HFF-Myc (cell line): ENCODE measurements at regions not wholly inside any gene's neighbourhood (a gene's known extent, or its start where the extent isn't known, plus 50 kb on each side); places are given as distances from the start of the nearest gene placed in this dataset.

ENCODE experiments used
- DNase-seq: peaks from one replicate; pipeline ENCODE4 v3.0.0-alpha.2; 2011; ENCODE audit warnings: low read depth; ENCODE audit errors: extremely low read depth
- H3K4me3 ChIP-seq: replicated peaks from 2 replicates; pipeline ENCODE4 v1.5.1; 2011; ENCODE audit warnings: low read depth, mild to moderate bottlenecking, control low read depth, low read length
- CTCF ChIP-seq: IDR thresholded peaks from 2 replicates; pipeline ENCODE4 v1.5.1; 2012; ENCODE audit warnings: mild to moderate bottlenecking, low read depth, low read length, control low read depth; ENCODE audit errors: missing control alignments

- no peak for TF ChIP-seq CTCF
- DNase-seq = no peak
- no peak overlapping the region for H3K4me3 ChIP-seq
These were observed 160.7 kb upstream of the PITX1 start for GRCh38 chr5:135194573-135195269.

- no peak for DNase-seq
- TF ChIP-seq CTCF = no peak
These were observed 160.1 kb upstream of the PITX1 start for GRCh38 chr5:135194126-135194488.

GRCh38 chr5:135193213-135194125 is 159.4 kb upstream of the PITX1 start:
- H3K4me3 ChIP-seq = no peak overlapping the region
- TF ChIP-seq CTCF = no peak
- no peak for DNase-seq

More at GRCh38 chr5:135194126-135194488, 160.1 kb upstream of the PITX1 start:
- no peak overlapping the region for H3K4me3 ChIP-seq

GRCh38 chr5:135192351-135192750 is 158.3 kb upstream of the PITX1 start:
- TF ChIP-seq CTCF = no peak
- no peak for DNase-seq
- H3K4me3 ChIP-seq = no peak overlapping the region

- peak; percentile 88 for TF ChIP-seq CTCF
- no peak for DNase-seq
- peak overlapping the region; percentile 36 for H3K4me3 ChIP-seq
These were observed 157.2 kb upstream of the PITX1 start for GRCh38 chr5:135191084-135191826.

GRCh38 chr5:135190416-135191083 is 156.5 kb upstream of the PITX1 start:
- H3K4me3 ChIP-seq = peak overlapping the region; percentile 36
- DNase-seq = no peak
- TF ChIP-seq CTCF = no peak
